HG02759 (cell line): ENCODE measurements at regions not wholly inside any gene's neighbourhood (a gene's known extent, or its start where the extent isn't known, plus 50 kb on each side); places are given as distances from the start of the nearest gene placed in this dataset.
"Not testable (repeated sequence)": the region's sequence is repeated elsewhere in the genome, so short reads cannot be mapped to it uniquely, and the experiment has no call there.

ENCODE experiments used
- ATAC-seq: cut with Tn5 transposase; IDR thresholded peaks from one replicate; pipeline ENCODE4 v1.9.1; 2021; ENCODE audit warnings: mild to moderate bottlenecking, moderate library complexity; ENCODE audit not compliant: unreplicated experiment

DNA sequence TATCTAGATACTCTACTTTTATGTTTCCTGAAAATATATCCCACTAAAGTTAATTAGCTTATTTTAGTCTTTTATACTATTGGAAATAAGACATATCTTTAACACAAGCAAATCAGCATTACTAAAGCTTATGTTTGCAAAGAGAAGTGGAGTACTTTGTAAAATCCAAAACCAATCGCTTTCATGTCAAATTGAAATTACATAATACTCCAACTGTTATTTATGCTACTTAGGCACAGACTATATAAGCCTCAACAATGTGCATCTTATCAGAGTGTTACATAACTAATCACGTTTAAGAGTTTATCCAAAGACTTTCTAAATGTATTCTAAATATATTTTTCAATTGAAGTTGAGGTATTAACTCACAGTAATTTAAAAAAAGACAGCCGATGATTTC is 200.0 kb downstream of the PCDH20 start:
- ATAC-seq = no peak

DNA sequence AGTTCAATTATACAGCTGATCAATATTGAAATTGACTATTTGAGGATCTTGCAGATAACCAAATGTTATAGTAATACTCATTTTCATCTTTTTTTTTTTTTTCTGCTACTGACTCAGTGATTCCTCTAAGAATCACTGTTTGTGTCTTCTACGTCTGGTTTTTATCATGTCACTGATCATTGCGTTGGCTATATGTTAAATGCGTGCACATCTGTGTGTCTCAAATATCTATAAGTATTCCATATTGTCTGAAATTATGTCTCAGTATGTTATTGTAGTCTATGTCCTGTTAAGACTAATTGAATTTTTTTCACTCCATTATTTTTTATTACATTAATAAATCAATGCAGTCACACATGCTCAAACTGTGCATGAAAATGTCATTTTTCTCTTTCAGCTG is 200.5 kb downstream of the PCDH20 start:
- no peak for ATAC-seq

DNA sequence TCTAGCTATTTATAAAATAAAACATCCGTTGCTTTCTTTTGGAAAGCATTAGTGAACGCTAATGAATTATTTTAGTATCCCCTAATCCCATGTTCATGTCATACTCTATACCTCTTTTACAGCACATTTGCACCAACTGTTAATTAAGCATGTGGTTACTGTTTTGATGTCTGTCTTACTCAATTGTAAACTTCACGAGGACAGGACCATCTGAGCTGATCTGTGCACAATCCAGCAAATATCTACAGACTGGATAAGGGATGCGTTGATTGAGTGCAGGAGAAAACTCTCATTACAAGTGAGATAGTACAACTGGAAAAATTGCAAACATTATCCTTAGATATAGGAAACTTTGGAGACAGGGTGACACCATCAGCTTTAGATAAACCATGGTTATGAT is 201.1 kb downstream of the PCDH20 start:
- no peak for ATAC-seq

DNA sequence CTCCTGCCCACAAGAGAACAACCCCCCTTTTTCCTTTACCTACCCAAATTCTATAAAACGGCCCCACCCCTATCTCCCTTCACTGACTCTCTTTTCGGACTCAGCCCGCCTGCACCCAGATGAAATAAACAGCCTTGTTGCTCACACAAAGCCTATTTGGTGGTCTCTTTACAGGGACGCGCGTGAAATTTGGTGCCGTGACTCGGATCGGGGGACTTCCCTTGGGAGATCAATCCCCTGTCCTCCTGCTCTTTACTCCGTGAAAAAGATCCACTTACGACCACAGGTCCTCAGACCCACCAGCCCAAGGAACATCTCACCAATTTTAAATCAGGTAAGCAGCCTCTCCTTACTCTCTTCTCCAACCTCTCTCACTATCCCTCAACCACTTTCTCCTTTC is 209.8 kb downstream of the PCDH20 start:
- ATAC-seq = not testable (repeated sequence)

DNA sequence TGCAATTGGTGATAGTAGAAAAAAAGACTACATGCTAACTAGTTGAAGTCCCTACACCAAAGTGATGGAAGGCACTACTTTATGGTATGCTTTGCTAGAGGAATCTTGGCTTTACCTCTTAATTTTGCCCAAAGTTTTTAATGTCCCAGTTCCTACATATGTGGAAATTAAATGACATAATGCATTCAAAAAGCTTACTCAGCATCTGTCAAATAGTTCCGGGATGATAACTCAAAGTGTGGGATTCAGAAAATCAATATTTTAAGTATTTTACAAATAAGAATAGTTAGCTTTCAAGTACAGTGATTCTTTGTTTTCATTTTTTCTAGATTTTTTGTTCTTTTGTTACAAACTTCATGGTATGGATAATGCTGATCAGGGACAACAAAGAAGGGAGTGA is 211.6 kb downstream of the PCDH20 start:
- ATAC-seq = no peak

DNA sequence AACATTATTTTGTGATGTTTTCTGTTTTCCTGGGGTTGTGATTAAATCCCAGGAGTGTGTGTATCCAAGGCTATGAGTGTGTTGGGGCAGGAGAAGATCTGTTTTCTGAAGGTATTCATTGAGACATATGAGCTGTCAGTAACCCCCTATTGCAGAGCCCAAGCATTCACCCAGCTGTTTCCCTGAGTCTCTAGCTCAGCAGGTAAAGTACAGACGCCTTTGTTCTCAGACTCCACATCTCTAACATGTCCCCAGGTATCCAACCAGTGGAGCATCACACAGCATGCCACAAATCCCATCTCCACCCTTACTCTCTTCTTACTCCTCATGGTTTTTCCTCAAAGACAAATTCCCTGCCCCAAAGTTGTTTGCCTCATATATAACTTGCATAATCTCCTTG is 213.6 kb downstream of the PCDH20 start:
- ATAC-seq = no peak

DNA sequence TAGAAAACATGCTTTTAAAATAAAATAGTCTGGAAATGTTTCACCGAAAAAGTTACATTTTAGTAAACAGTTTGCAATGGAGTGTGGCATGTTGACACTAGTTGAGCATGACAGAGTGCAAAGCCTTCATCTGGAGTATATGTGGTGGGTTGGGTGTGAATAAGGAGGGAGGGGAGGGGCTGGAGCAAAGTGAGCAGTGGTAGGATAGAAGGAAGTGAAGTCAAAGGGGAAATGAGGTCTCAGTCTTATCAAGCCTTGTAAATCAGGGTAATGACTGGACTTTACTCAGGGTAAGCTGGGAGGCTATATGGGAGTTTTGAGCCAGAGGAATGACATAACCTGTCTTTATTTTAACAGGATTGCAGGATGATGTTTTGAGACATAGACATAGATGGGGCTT is 222.8 kb downstream of the PCDH20 start:
- no peak for ATAC-seq

DNA sequence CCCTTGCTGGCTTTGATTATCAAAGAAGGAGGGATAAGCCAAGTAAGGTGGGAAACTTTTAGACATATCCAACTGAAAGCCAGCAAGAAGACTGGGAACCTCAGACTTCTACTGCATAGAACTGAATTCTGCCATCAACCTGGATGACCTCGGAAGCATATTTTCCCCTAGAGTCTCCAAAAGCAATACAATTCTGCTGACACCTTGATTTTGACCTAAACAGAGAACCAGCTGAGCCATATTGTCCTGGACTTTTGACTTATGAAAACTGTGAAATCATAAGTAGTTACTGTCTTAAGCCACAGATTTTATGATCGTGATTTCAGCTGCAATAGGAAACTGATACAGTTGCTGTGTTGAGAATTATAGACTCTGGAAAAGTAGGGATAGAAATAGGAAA is 227.6 kb downstream of the PCDH20 start:
- no peak for ATAC-seq

DNA sequence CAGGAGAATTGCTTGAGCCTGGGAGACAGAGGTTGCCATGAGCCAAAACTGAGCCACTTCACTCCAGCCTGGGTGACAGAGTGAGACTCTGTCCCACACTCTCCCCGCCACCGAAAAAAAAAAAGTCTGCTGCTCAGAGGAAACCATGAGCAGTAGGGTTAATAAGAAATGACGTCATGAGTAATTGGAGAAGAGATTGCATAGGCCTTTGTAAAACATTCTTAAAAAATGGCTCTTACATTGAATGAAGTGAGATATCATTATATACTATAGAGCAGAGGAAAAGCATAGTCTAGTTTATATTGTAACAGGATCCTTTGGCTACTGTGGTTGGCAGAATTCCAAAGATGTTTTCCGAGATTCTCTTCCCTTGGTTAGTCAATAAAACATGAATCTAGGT is 228.2 kb downstream of the PCDH20 start:
- no peak for ATAC-seq

DNA sequence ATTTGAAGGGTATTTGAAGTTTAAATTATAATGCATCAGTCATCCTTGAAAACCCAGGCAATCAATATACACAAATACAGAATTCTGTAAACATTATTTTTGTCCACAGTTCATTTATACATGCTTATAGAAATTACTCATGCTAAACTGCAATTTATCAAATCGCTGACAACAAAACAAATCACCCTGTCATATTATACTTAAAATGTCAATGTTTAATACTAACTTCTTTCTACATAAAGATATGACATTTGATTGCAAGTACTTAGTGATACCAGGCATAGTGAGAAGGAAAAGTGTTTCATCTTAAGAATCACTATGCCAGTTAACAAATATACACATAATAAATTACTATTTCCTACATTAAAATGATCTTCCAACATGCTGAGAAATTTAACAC is 232.0 kb downstream of the PCDH20 start:
- no peak for ATAC-seq

DNA sequence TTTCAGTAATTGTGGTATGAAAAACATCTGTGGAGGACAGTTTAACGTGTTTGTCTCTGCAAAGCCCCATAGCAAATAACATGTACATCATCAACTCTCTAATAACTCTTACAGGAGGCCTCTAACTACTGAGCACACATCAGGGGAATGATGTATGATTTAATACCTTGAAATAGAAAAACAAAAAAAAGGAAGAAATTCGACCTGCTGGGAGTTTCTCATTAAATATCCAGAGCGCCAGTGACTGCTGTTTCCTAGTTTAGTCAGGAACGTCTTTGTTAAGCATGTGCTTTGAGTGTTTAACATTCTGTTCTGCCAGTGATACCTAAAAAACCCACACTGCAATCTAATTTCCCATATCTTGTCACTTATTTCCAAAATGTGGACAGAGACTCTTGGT is 235.4 kb downstream of the PCDH20 start:
- no peak for ATAC-seq

DNA sequence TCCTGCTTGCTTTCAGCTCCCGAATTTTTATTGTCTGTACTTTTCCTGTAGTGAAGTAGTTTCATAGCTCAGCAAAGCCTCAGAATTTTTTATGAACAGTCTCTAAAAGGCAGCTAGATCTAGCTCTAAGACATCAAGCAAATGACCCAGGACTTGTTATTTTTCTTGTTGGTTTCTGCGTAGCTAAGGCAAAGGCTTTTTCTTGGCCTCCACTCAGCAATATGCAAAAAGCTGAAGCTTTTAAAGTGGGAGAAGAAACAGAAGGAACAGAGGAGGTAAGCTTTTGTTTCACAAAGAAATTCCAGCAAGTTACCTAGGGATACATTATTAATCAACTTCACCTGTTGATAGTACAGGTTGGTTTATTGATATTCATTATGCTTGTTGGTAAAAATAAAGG is 235.9 kb downstream of the PCDH20 start:
- no peak for ATAC-seq

DNA sequence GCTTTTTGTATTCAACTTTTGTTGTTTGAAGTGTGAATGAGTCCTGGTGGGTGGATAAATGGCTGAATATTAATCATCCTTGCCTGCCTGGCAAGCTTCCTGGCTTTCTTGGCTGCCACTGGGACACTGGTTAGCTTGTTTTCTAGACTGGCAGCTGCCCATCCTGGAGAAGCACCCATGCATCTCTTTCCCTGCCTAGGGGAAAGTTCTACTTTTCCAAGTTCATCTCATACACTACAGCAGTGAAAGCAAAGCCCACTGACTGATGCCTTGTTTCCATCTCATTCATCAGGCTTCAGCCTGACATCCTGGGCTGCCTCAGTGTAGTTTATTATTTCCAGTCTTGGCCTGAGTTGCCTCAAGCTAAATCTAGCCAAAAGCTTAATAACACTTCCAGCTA is 244.8 kb downstream of the PCDH20 start:
- no peak for ATAC-seq

DNA sequence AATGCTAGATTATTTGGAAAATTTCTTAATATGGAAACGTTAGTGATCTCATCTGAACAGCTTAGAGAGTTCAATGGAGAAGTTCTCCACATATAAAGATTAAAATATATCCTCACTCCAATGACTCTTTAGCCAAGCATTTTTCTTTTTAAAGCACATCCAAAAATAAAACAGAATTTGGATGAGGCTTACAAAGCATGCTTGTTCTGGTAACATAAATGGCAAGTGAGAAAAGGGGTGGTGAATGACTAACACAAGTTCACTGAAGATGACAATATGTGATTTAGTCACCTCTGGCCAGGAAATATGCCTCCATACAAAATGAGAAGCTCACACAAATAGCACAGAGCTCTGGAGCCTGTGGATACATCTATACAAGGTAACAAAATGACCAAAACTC is 253.0 kb downstream of the PCDH20 start:
- no peak for ATAC-seq

DNA sequence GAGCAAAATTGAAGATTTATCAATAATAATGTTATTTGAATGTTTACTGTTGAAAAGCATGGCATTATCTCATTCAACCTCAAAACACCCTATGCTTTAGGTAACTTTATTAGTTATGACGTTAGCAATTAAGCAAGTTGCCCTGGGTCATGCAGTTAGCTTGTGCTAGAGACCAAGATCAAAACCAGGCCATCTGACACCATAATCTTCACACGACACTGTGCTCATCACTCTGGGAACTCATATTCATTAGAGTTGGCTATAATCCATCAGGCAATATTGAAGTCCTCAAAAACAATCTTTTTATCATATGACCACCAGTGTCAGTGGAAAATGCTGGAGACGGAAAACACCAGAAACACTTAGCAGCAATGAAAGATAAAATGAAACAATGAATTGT is 253.5 kb downstream of the PCDH20 start:
- ATAC-seq = no peak

DNA sequence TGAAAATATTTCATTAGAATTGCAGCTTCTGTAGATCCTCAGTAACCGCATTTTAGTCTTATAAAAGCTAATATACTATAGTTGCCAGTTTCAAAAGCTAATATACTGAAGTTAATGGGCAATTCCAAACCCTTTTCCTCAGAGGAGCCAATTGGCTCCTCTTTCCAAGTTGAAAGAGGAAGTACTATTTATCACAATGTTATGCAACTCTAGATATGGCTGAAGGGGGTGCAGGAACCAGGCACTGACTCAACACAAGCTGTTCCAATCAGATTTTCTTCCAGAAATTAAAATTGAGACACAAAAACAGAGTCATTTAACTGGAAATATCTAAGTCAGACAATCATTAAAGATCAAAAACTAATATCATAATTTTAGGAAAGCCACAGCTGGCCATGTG is 258.9 kb downstream of the PCDH20 start:
- ATAC-seq = no peak

DNA sequence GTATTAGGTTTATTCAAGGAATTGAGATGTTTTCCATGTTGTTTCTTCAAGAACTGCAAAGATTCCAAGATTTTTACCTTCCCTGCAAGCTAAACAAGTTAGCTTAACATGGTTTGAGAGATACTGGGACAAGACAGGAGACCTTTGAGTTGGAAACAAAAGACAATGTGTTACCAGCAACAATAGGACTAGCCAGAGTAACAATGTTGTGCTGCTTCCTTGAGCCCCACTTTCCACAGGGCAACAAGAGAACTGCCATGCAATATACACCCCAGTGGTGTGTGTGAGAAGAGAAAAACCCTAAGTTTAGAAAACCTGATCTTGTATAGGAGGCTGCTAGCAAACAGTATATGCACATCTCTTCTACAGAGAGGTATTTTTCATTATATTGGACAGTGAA is 264.6 kb downstream of the PCDH20 start:
- no peak for ATAC-seq

DNA sequence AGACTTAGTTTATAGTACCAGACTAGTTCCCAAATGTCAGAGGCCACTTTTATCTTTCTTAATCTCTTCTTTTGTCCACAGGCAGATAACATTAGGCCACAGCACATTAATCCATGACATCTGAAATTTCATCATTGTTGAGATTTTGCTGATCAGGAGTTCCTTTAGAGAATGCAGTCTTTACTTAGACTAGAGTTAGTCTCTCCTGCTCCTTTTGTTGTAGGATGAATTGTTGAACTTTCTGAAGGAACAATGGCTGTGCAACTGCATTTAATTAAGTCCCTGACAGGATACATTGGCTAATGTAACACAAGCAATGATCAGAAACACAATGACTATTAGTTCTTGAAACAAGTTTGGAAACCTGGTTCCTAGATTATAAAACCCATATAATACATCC is 266.3 kb downstream of the PCDH20 start:
- ATAC-seq = no peak

DNA sequence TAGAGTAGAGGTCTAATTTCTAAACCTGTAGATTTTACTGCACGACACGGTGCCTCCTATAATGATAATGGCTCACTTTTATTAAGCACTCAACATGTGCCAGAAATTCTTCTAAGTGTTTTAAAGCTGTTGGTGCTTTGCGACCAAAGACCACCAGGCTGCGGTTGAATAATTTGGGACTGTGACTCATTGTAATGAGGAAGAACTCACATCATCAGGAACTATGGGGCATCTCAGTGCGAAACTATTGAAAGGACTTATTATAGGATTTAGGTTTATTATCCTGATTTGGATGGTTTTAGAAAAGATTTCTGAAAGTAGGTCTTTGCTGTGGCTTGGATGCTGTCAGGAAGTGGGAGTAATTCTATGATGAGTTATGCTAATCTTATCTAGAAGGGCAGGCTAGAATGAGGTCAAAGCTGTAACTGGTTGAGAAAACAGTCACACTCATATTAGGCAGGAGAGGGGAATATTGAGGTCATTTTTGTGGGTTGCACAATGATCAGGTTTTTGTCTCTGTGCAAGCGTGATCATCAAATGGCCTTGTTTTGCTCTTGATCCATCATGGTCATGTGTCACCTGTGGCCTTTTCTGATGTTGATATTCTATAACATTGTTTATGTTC is 266.8 kb downstream of the PCDH20 start:
- no peak for ATAC-seq

DNA sequence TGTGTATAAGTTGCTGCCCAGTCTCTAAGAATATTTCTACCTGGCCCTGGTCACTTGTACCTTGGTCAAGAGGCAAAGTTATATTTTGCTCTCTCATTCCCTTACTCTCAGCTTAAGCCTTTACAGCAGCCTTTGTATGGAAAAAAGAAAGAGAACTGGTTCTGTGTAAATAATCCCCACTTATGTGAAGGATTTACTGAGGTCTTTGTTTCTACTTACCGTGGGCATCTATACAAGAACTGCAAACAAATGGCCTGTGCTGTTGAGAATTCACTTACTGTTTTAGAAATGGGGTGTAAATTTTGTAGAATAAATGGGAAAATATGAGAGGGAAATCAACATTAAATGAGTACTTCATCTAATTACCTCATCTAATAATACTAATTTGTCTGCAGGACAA is 267.4 kb downstream of the PCDH20 start:
- ATAC-seq = no peak

DNA sequence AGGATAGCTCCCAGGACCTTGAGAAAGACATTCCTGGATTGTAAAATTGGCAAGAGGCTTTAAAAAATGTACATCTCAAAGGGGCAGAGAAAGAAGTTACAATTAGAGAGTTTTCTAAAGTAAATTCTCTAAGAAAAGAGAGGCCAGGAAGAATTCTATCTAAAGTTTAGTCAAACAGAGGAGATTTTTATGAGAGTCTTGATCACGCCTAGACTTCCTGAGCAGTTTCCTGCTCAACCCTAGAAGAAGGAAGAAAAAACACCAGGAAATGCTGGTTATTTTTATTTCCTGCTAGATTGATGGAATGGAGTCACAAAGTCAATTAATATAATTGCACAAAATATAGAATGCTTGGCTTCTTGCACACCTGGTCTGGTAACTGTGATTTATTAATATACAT is 269.1 kb downstream of the PCDH20 start:
- ATAC-seq = no peak

DNA sequence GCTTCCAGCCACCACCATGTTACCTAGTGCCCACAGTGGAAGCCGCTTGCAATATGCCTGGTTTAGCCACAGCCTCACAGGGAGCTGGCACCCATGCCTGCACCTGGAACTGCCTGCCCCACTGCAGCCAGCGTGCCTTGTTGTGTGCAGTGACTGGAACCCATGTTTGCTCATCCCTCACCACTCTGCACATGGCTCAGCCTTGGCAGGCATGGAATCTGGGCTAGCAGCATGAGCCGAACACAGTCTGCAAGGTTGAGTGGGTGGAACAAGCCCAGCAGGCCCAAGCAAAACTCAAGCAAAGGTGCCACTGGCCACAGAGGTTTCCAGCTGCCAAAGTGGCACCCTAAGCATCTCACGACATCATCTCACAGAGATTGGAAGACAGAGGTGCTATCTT is 269.5 kb downstream of the PCDH20 start:
- ATAC-seq = no peak

DNA sequence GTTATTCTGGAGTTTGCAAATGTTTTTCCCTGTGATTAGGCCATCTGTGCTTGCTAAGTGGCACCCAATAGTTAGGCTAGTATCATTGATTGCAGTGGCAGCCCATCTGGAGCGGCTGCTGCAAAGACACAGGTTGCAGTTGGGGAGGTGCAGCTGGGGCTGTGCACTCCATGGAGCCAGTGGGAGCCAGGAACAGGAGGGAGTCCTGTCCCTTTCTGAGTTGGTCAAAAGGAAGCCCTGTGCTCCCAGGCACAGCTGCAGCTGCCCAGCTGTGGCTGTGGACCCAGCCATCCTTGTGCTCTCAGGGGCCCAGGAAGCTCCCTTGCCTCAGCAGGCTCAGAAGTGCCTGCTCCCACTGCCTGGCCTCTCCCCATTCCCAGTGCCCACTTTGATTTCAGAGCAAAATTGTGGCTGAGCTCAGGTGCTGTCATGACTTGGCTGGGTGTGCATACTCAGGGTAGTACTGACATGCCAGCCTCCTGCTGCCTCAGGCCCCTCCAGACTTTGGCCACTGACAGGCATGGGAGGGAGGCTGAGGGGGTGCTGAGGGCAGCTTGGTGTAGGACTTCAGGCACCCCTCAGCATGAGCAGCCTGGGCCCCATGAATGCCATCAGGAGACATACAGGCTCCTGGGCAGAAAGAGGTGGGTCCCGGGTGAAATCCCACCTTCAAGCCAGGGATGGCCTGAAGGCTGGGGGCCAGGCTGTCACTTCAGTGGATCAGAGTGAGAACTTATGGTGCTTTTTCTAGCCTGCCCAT is 270.6 kb downstream of the PCDH20 start:
- no peak for ATAC-seq
